ENCODE measurements at regions not wholly inside any gene's neighbourhood (a gene's known extent, or its start where the extent isn't known, plus 50 kb on each side); places are given as distances from the start of the nearest gene placed in this dataset.

DNA sequence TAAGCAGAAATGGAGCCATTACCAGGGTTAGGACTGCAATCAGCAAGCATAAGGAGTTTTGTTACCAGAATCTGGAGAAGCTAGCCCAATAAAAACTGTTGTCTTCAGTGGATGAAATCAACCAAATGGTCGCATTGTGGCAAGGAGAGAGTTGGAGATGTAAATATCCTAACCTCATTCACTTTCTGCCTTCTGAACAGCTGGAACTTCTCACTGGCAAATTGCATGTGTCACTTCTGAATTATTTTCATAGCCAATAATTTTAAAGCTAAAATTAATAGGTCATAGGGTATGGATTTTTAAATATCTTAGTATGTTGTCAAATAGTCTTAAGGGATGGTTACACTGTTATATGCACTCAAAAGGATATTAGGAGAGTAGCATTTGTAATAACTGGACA lies 121.6 kb downstream of the SUCNR1 start:
- DNase-seq, result no peak

DNA sequence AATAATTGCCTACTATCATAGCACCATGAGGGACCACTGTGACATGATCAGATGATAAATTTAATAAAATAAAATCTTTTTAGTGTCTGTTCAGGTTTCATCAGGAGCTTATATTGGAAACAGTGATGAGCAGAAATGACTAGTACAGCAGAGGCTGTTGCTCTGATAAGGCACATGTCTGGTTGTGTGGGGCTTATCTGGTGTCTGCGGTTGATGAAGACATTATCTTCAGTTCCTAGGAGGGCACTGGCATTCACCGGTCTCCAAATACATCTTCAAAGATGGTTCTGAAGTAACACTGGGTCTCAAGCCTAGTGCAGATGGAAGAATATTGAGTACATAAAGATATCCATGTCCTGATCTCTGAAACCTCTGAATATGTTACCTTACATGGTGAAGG lies 125.3 kb downstream of the SUCNR1 start:
- no peak for DNase-seq

DNA sequence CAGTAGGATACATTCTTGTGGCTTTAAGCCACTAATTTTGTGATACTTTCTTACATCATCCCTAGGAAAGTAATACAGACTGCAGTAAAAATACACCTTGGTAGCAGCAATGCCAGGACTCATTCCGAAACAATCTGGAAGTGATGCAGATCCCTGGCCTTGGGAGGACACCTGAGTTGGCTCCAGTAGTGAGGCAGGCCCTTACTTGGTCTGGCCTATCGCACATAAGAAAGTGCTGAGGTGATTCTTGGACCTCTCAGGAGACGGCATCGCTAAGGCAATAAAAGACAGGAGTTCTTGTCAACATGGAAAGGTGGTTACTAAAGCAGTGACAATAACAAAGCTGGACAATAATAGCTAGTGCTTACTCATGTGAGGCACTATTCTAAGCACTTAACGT lies 126.5 kb downstream of the SUCNR1 start:
- no peak for DNase-seq

DNA sequence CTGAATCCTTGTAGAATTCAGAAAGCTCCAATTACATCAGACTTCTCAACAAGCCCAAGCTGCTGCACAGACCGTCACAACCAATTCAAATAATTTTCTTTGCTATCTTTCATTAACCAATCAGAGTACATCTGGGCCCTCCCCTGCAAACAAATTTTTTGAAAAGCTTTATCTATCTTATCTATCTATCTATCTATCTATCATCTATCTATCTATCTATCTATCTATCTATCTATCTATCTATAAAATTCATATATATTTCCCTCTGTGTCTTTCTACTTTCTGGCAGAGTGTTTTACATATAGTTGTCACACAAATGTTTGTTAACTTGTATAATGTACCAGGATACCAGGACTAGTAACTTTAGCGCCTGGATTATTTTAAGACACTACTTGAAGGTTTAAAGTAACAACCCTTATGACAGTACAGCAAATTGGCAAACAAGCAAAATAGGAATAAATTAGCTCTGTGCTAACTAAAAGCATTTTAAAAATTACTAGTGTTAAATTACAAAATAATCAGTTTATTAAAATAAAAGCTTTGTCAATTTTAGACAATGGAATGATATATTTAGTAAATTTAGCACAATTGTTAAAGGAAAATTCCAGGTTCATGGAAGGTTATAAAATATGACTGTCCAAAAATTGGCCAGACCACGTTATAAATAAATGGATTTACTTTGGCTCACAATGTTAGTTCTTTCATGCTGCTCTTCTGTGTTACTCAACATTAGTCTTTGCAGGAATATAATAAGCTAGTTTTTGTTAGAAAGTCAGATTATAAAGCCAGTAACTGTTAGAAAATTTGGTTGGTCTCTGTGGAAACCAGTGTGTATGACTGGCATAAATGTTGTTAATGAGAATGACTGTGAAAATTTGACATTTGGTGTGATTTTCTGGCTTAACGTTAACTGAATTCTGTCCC lies 138.6 kb downstream of the SUCNR1 start:
- DNase-seq, result no peak

DNA sequence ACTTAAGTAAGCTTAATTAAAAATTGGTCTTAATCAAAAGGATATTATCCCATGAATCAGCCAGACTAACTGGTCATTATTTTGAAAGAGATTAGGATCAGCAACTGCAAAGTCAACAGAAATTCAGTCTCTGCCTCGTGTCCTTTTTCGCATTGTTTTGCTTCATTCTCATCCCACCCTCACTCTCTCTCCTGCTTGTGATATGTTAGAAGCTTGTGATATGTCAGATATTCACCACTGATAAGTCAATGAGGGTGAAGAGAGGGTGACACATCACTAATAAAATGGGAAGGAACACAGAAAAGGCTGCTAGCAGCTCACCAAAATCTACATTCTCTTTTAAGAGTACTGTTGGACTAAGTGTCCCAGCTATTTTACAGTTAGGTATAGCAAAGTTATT lies 146.1 kb downstream of the SUCNR1 start:
- no peak for DNase-seq

DNA sequence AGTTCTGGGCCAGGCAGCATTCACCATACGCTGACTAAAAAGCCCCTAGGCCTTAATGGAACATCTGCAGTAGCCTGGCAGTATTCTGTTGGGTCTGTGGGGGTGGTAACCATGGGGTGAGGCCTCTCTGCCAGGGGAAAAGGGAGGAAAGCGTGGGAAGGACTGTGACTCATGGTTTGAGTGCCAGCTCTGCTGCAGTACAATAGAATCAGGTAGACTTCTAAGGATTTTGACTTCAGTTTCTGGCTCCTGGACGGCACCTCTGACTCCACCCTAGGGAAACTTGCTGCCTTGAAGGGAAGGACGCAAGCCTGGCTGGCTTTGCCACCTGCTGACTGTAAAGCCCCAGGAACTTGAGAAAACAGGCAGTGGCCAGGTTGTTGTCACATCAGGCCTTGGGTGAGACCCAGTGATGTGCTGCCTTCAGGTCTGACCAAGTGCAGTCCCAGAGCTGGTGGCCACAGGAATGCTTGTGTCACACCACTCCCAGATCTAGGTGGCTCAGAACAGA lies 148.6 kb downstream of the SUCNR1 start:
- DNase-seq, result no peak

DNA sequence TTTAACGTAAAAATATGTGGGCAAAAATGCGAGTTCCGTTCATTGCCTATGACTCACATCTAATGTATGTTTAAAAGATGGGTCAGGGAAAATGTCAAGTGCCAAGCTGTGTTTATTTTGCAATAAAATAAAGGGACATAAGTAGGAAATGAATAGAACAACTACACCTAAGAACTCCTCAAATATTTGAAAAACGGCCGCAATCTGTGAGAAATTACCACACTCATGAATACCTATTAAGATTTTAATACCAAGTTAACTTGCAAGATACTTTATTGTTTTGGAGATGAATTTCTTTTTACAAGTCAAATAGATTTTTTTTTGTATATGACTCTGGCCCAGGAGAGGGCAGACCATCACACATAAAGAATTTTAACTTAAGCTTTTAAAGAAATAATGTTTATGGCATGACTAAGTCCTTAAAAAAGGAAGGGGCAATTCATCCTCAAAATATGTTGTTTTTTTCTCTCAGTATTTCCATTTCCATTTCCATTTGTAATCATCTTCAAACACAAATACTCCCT lies 152.7 kb downstream of the SUCNR1 start:
- no peak for DNase-seq

DNA sequence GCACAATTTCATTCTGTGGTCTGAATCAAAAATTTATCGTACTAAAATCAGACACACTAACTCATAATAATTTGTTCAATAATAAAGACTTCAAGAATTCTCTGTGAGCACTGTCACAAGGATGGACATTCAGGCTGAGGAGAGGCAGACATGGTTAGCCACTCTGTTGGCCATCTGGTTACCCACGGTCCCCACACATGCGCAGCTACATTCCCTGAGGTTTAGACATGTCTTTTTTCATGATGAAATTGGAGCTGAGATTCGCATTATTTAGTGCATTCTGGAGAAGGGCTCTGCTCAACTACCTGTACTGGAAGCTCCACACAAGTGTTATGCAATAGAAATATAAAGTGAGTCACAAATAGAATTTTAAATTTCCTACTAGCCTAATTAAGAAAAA lies 156.9 kb downstream of the SUCNR1 start:
- DNase-seq, result no peak

DNA sequence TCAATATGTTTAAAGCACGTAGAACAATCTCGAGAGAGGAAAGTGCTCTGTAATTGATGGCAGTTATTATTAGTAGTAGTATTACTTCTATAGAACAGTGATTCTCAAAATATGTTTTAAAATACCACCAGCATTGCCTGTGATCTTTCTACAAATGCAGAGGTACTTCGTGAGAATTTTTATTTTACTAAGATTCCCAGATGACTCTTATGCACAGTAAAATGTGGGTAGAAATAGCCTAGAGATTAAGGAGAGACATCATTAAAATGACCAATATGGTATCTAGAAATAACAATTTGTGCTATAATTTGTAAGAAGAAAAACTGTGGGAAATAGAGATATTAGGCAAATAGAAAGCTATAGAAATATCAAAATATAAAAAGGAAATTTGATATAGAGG lies 157.9 kb downstream of the SUCNR1 start:
- DNase-seq, result no peak

DNA sequence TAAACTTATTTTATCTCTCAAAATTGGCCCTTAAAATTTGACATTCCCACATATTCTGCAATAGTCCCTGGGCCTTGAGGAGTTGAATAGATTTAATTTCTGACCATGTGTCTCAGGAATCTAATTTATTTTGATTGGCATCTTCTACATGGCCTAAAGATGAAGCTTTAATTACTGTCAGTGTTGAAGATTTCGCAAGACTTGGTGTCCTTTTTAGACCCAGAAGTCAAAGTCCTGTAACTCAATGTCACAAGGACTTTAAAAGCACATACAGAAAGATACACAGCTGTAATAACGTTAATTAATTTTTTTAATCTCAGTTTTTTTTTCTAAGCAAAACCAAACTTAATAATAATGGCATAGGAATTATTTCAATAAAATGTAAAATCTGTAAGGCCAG lies 163.9 kb downstream of the SUCNR1 start:
- no peak for DNase-seq

DNA sequence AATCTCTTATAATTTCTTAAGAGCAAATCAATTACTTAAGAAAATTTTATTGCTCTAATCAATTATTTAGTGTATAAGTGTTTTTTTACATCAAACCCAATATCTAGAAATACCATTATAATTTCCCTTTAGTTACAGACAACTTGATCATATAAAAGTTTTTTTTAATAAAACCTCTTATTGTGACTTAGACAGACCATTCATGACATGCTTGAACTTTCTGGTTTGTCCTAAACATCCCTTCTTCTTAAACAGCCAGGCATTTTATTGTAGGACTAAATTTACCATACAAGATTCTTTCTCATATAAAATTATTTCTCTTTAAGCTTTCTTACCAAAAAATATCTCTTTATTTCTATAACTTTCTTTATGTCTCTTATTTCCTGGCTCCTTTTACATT lies 164.5 kb downstream of the SUCNR1 start:
- DNase-seq, result no peak

DNA sequence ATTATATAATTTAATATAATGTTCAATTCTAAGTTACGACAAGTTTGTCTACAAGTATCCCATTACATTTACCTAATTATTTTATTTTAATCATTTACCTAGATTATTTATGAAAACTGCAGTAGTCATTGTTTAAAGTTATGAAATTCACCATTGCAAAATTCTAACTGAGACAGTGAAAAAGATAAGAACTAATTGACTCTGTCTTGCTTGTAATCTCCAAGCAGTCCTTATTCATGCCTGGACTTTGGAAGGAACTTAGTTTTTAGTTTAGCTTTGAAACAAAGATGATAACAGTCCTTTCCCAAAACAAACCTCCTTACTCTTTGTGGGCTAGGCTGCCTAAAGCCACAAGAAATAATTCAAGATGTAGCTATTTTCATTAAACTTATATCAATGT lies 165.0 kb downstream of the SUCNR1 start:
- DNase-seq, result no peak

DNA sequence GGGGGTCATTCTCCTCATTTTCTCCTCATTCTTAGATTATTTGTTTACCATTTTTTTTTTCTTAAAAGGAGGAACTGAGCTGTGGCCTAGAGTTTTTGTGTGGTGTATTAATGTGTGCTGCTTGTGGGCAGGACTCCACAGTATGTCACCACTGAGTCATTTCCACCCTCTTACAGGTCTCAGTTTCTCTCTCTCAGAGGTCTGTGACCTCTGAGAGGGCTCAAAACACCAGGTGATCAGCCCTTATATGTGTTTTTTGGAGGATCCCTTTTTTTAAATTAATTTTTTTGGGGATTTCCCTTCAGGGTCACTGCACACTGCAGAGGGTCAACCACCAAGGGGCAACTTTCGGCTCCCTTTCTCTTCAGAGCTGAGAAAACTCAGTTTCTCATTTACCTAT lies 166.4 kb downstream of the SUCNR1 start:
- no peak for DNase-seq

DNA sequence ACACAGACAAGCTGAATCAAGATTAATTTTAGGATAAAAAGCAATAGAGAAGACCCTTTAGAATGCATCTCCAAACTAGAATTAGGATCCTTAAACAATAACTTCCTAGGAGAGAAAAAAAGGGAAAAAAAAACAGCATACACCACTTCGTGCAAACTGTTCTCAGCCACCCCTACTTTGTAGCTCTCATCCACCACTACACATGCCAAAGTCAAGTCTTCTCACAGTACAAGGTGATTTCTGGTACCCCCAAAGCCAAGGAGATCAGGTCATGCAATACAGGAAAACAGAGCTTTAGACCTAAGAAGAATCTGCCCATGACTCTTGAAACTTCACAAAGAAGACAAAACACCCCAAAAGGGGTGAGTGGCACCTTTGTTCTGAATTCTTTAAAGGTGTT lies 166.9 kb downstream of the SUCNR1 start:
- no peak for DNase-seq

DNA sequence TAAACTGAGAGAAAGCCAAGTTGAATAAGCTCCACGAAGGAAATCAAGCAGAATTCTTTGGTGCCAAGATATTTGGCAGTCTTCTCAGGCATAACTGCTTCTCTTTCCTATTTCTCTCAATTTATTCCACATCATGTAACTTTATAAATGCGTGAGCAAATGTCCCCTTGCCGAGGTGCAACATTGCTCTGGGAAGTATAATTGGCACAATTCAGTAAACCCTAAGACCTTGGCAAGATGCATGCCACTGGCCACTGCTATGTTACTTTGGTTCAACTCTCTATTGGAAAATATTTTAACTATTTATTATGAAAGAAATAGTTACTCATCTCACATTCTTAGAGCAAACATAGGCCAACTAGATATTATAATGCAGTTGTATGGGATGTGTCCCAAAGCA lies 170.2 kb downstream of the SUCNR1 start:
- no peak for DNase-seq

DNA sequence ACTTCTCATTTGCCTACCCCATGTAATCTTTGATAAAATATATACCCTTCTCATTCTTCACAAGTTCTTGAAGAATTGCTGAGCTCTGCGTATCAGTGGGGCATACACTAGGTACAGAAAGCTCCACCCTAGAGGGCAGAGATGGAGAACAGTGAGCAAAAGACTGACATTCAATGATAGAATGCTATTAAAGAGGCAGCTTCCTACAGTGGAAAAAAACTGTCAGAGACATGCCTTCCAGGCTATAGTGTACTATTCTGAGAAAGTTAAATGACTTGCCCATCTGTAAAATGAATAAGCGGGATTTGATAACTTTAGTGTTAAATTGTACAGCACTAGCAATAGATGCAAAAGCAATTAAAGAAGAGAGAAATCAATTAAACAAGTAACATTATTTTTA lies 172.8 kb downstream of the SUCNR1 start:
- no peak for DNase-seq

DNA sequence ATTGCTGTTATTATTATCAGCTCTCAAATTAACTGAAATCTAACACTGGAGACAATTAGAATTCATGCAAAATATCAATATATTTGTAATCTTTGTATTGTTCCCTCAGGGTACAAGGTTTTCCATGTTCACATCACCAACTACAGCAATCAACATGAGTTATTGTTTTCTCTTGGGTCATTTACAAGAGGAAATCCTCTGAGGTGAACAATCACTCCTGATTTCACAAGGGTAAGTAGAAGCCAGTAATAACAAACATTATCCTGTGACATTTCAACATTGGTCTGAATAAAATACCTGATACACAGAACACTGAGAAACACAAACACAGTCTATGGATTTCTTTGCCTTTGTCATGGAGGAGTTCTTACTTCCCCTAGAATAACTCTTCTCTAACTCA lies 174.0 kb downstream of the SUCNR1 start:
- DNase-seq, result no peak

DNA sequence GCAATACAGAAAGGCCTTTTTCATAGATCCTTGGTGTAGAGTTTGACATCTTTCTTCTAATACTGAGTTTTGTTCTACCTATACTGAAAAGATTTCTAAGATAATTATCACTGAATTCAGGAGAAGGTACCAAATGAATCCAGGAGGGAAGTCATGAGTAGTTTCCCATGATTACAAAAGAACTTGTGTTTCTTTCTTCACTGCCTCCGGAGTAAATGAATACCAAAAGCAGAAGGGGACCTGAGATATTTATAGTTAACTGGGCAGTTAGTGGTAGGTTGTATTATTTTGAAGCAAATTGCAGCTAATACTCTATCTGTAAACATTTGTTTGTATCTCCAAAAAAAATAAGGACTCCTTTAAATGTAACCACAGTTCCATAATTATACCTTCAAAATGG lies 175.4 kb downstream of the SUCNR1 start:
- DNase-seq, result no peak

DNA sequence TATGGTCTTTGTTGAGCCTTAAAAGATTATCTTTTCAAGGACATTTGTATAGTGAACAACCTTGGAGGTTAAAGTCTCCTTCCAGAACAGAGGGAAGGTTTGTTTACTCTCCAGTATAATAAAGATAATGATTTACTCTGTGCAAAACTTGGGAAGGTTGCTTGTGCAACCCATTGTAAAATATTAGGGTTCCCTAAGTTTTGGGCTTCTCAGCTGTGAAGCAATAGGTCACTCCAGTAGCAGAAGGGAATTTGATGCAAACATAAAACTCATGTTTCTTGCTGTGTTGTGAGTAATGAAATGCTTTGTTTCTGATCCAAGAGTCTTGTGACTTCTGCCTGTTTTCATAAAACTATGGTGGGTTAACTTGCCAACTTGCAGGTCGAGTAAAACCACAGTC lies 177.5 kb downstream of the SUCNR1 start:
- DNase-seq, result no peak

DNA sequence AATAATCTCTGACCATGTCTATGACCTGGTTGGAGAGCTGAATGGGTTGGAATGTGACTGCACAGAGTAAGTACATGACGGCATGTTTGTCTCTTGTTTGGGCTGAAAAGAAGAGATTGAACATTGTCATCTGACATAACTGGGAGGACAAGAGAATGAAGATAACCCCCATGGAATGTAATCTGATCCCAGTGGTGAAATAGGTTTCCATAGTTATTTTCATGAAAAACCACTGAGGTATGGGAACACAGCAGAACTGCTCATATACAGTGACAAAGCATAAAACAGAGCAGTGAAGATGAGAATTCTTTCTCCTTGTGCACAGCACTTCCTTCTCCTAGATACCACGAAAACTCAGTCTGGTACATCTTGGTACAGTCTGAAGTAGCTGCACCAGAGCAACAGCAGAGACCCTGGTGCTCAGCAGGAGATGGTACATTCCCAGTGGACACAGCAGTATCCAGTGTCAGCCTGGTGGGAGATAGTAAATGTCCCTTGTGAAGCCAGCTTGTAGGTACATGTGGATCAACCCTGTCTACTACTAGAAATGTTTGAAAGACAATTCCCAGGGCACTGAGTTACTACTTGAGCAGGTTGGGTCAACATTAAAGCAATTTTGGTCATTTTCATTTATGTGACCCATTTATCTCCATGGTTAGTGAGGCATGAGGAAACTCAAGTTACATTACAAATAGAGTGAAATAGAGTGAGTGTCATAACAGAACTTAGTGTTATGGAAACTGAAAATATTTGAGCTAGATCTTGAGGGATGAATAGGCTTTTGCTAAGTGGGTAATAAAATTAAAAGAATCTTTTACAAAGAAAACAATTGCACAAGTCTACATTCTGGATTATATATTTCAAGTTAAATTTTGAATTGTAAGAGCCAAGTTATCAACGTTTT lies 178.3 kb downstream of the SUCNR1 start:
- no peak for DNase-seq

DNA sequence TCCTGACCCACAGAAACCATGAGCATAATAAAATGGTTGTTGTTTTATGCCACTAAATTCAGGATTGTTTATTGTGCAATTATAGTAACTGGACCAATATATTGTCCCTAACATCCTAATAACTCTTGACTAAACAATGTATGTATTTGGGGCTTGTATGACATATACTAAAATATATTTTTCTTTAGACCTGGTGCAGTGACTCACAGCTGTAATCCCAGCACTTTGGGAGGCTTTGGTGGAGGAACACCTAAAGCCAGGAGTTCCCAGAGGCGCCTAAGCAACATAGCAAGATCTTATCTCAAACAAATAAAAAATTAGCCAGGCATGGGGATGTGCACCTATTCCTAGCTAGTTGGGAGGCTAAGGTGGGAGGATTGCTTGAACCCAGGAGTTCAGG lies 180.4 kb downstream of the SUCNR1 start:
- DNase-seq, result no peak

DNA sequence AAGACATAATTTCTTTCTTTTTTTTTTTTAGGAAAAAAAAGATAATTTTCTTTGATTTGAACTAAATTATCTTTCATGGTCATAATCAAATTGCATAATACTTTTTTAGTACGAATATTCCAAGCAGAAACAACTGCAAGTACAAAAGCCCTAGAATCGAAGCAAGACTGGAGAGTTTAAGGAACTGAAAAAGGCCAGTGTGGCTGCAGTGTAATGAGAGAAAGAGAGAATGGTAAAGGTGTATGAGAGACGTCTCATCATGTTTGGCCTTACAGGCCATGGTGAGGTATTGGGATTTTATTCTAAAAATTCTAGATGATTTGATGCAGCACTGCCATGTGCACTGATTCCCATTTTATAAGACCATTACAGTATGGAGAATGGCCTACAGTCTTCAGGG lies 180.9 kb downstream of the SUCNR1 start:
- DNase-seq, result no peak

DNA sequence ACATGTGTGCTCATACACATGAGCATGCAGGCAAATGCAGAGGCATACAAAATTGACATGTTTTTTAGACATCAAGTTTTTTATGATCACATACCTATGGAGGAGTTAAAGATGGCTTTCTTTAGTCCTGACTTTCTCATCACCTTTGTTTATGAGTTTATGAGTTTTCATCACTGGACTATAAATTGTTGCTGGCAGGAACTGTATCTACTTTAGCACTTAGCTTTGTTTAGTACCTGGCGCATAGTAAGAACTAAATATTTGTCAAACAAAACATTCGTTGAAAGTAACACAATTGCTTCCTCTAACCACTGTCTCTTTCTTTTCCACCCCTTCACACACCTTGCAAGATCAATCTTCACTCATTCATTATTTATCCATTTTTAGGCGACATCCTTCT lies 182.6 kb downstream of the SUCNR1 start:
- no peak for DNase-seq

DNA sequence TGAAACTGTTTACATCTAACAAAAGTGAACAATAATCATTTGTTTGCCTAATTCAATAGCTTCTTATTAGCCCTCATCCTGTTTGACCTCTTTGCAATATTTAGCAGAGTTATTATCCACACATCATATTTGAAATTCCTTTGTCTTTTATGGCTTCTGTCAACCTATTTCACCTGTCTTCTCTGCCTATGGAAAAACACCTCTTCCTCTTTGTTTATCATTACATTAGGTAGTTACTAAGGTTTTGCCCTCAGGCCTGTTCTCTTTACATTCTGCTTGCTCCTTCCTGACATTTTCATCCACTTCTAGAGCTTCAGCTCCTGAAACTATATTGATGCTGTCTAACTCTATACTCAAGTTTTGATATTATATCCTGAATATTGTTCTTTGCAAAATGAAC lies 183.0 kb downstream of the SUCNR1 start:
- no peak for DNase-seq
